ENCODE measurements at regions not wholly inside any gene's neighbourhood (a gene's known extent, or its start where the extent isn't known, plus 50 kb on each side); places are given as distances from the start of the nearest gene placed in this dataset.

DNA sequence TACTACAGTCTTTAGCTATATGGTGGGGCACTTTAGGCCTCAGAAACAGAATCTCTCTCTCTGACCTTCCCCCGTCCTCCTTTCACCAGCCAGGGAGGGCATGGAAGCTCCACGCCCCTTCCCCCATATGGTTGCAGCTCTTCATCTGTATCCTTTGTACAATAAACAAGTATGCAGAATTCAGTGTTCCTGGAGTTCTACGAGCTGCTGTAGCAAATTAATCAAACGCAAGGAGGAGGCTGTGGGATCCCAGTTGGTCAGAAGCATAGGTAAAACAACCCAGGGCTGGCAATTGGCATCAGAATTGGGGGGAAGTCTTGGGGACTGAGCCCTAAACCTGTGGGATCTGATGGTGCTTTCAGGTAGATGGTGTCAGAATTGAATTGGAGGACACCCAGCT is 163.7 kb upstream of the NLRP1 start:
- no peak for DNase-seq
- H3K27me3 ChIP-seq = peaks cover 0 to 4% of the 10 kb centered on the region in 2 donors
- H3K36me3 ChIP-seq = no peaks in the 10 kb centered on the region
- H3K27ac ChIP-seq = no peak overlapping the region
- H3K4me1 ChIP-seq = no peaks in the 10 kb centered on the region
- H3K9me3 ChIP-seq = no peaks in the 10 kb centered on the region
- H3K4me3 ChIP-seq = no peak overlapping the region
- no peak for TF ChIP-seq CTCF (IDR thresholded peaks at IDR 0.05)
- intact Hi-C loops (cut with DNase I; ENCODE audit: low total_unique reads) = no loop called here

- intact Hi-C loops (cut with DNase I; ENCODE audit: low total_unique reads) = no loop called here
- no peak for TF ChIP-seq CTCF (IDR thresholded peaks at IDR 0.05)
- peak in 1 of 2 donors; percentile 3 for DNase-seq
These were observed 169.1 kb upstream of the NLRP1 start for GRCh38 chr17:5753421-5753820.

DNA sequence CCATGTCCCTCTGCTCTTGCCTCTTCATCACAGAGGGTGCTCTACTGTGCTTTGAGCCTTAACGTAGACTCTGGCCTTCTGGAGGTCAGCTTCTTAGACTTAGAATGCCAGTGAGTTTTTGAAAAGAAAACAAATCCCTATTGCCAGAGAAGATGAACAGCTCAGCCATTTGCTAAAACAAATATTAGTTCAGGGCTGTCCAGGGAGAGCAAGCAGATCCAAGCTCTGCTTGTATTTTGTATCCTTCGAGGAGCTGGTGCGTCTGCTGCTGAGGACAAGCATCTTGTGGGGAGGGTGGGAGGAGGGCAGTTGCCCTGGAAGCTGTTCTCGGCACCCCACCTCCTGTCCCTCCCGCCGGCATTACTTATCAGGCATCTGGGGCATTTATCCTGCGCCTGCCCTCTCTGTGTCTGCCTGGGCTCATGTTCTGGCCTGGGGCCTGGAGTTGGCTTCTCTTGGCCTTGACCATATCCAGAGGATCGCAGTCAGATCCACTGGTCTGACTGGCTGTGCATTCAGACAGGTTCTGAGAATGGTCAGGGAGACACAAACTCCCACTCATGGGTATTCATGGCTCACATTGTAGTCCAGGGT is 173.1 kb upstream of the NLRP1 start:
- intact Hi-C loops (cut with DNase I; ENCODE audit: low total_unique reads) = no loop called here
- Histone ChIP-seq H3K36me3 (no peaks in the 10 kb centered on the region), H3K4me3 (no peak overlapping the region), H3K27me3 (peaks cover 0 to 11% of the 10 kb centered on the region in 2 donors), H3K27ac (peak overlapping the region; percentile 13 to 21), H3K4me1 (peaks cover 0 to 15% (median 5%) of the 10 kb centered on the region in 4 donors), H3K9me3 (no peaks in the 10 kb centered on the region)
- DNase-seq = peak in 1 of 2 donors; percentile 44
- TF ChIP-seq CTCF (IDR thresholded peaks at IDR 0.05) = no peak

More at GRCh38 chr17:5753421-5753820, 169.1 kb upstream of the NLRP1 start:
- Histone ChIP-seq H3K27me3 (peaks cover 0 to 12% of the 10 kb centered on the region in 2 donors), H3K4me3 (no peak overlapping the region), H3K4me1 (peaks cover 0 to 15% (median 5%) of the 10 kb centered on the region in 4 donors), H3K9me3 (no peaks in the 10 kb centered on the region), H3K27ac (no peak overlapping the region), H3K36me3 (no peaks in the 10 kb centered on the region)

DNA sequence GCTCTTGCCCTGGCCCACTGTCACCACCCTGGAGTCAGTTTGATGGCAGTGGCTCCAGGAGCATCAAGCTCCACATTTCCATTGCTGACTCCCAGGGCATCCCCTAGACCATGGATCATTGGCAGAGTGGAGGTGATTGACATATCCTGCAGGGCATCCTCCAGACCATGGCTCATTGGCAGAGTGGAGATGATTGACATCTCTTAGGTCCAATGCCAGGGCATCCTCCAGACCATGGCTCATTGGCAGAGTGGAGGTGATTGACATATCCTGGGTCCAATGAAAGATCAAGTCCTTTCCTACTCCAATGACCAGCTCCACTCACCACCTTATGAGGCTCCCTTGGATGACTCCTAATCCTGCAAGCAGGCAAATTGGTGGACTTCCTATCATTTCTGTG is 174.3 kb upstream of the NLRP1 start:
- TF ChIP-seq CTCF (IDR thresholded peaks at IDR 0.05) = no peak
- no peak overlapping the region for H3K27ac ChIP-seq
- peaks cover 0 to 9% of the 10 kb centered on the region in 2 donors for H3K27me3 ChIP-seq
- H3K4me3 ChIP-seq = no peak overlapping the region
- intact Hi-C loops (cut with DNase I; ENCODE audit: low total_unique reads) = no loop called here
- H3K4me1 ChIP-seq = peaks cover 0 to 15% (median 5%) of the 10 kb centered on the region in 4 donors
- DNase-seq = no peak
- no peaks in the 10 kb centered on the region for H3K36me3 ChIP-seq
- H3K9me3 ChIP-seq = no peaks in the 10 kb centered on the region

DNA sequence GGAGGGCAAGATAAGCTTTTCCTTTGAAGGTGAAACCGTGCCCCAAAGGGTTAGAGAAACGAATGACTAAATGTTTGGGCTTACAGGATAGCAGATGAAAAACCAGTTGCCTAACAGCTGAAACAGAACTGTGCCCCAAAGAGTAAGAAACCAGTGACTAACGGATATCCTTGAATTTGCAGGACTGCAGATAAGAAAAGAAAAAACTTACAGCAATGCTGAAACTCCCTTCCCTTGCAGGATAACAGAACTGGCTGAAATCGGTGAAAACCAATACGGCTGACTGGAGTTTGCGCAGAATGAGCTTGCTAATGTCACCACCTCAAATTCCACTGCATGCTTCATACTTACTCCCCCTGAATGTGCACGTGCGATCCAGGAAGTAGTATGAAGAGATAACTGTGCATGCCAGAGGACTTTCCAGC is 175.2 kb upstream of the NLRP1 start:
- TF ChIP-seq CTCF (IDR thresholded peaks at IDR 0.05) = no peak
- DNase-seq = no peak
- no peaks in the 10 kb centered on the region for H3K9me3 ChIP-seq
- intact Hi-C loops (cut with DNase I; ENCODE audit: low total_unique reads) = no loop called here
- no peaks in the 10 kb centered on the region for H3K36me3 ChIP-seq
- H3K27ac ChIP-seq = no peak overlapping the region
- H3K4me1 ChIP-seq = peaks cover 0 to 15% (median 5%) of the 10 kb centered on the region in 4 donors
- H3K4me3 ChIP-seq = no peak overlapping the region
- peaks cover 0 to 9% of the 10 kb centered on the region in 2 donors for H3K27me3 ChIP-seq
